ENCODE measurements at regions not wholly inside any gene's neighbourhood (a gene's known extent, or its start where the extent isn't known, plus 50 kb on each side); places are given as distances from the start of the nearest gene placed in this dataset.

- Histone ChIP-seq H3K27ac (no peak overlapping the region), H3K4me3 (no peak overlapping the region), H3K27me3 (no peaks in the 10 kb centered on the region), H3K4me1 (replicated peaks in 1 of 2) (no peaks in the 10 kb centered on the region), H3K9me3 (replicated peaks in 1 of 3) (no peaks in the 10 kb centered on the region), H3K36me3 (replicated peaks in 1 of 2) (no peaks in the 10 kb centered on the region)
- no peak for DNase-seq
- intact Hi-C loops (cut with DNase I): no loop called here
- WGBS, 4 donors: 26 to 97% (median 84%) methylated on average over 1 of the region's 1 CpG
- no peak for TF ChIP-seq CTCF (IDR thresholded peaks at IDR 0.05)
- TF ChIP-seq POLR2A (IDR thresholded peaks at IDR 0.05): no peak
These were observed 119.4 kb upstream of the NRBF2 start for GRCh38 chr10:63013755-63014154.

DNA sequence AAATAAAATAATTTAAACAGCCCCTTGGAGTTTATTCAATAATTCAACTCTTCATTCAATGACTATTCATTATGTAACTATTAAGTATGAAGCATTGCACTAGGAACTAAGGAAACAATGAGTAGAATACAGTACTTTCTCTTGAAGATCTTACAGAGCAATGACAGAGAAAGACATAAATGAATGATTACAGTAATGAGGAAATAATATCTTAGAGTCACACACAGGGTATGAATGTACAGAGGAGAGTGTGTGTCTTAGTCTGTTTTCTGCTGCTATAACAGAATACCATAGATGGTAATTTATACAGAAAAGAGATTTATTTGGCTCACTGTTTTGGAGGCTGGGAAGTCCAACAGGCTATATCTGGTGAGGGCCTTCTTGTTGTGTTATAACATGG, 120.5 kb upstream of the NRBF2 start:
- Histone ChIP-seq H3K36me3 (replicated peaks in 1 of 2) (no peaks in the 10 kb centered on the region), H3K4me1 (replicated peaks in 1 of 2) (no peaks in the 10 kb centered on the region), H3K4me3 (no peak overlapping the region), H3K9me3 (replicated peaks in 1 of 3) (no peaks in the 10 kb centered on the region), H3K27ac (no peak overlapping the region), H3K27me3 (no peaks in the 10 kb centered on the region)
- no peak for TF ChIP-seq CTCF (IDR thresholded peaks at IDR 0.05)
- TF ChIP-seq POLR2A (IDR thresholded peaks at IDR 0.05): no peak
- intact Hi-C loops (cut with DNase I): no loop called here
- DNase-seq: no peak

DNA sequence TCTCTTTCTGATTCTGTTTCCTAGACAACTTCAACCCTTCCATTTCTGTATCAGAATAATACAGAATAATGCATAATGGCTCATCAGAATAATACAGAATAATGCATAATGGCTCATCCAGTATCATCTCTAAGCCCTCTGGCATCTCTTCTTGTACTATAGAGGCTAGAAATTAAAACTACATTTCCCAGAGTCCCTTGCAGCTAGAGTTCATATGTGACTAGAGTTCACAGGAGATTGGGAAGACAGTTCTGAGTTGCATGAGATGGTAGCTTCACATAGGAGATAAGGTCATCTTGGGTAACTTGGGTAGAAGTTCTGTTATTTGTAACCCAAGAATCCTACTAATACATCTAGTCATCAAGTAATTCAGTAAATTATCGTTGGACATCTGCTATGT, 122.9 kb upstream of the NRBF2 start:
- no peak for TF ChIP-seq CTCF (IDR thresholded peaks at IDR 0.05)
- no peak for TF ChIP-seq POLR2A (IDR thresholded peaks at IDR 0.05)
- Histone ChIP-seq H3K4me1 (replicated peaks in 1 of 2) (no peaks in the 10 kb centered on the region), H3K27me3 (no peaks in the 10 kb centered on the region), H3K36me3 (replicated peaks in 1 of 2) (no peaks in the 10 kb centered on the region), H3K27ac (no peak overlapping the region), H3K9me3 (replicated peaks in 1 of 3) (no peaks in the 10 kb centered on the region), H3K4me3 (no peak overlapping the region)
- DNase-seq: no peak
- WGBS, 4 donors: 75 to 100% (median 90%) methylated on average over 1 of the region's 1 CpG
- intact Hi-C loops (cut with DNase I): no loop called here

GRCh38 chr10:63008491-63008890, 124.6 kb upstream of the NRBF2 start:
- H3K27ac ChIP-seq: no peak overlapping the region
- H3K4me1 ChIP-seq (replicated peaks in 1 of 2): no peaks in the 10 kb centered on the region
- TF ChIP-seq POLR2A (IDR thresholded peaks at IDR 0.05) (no peak), CTCF (IDR thresholded peaks at IDR 0.05) (no peak)
- intact Hi-C loops (cut with DNase I): loop anchor here in 1 of 2 donors (5.0 kb wide), 1 partner anchor 149 kb away; no protein-coding TSS in a partner anchor
- H3K27me3 ChIP-seq: no peaks in the 10 kb centered on the region
- H3K4me3 ChIP-seq: no peak overlapping the region
- no peaks in the 10 kb centered on the region for H3K36me3 ChIP-seq (replicated peaks in 1 of 2)
- no peak for DNase-seq
- no peaks in the 10 kb centered on the region for H3K9me3 ChIP-seq (replicated peaks in 1 of 3)

Data from adrenal gland (tissue), 9 donors.